MG63 (cell line): ENCODE measurements at regions not wholly inside any gene's neighbourhood (a gene's known extent, or its start where the extent isn't known, plus 50 kb on each side); places are given as distances from the start of the nearest gene placed in this dataset.
A peak's percentile ranks its signal among the peaks of the same experiment; 100 is the strongest.
"Not testable (repeated sequence)": the region's sequence is repeated elsewhere in the genome, so short reads cannot be mapped to it uniquely, and the experiment has no call there.

Experiments
- DNase-seq: peaks from one replicate; pipeline ENCODE4 v3.0.0-alpha.2; 2020
- H3K27me3 ChIP-seq: fragments of 250-450 bp; sonication (Bioruptor Pico); 2 replicates; pipeline ENCODE4 v1.5.1; 2020; ENCODE audit warnings: mild to moderate bottlenecking, moderate library complexity
- H3K36me3 ChIP-seq: fragments of 250-450 bp; sonication (Bioruptor Pico); 2 replicates; pipeline ENCODE4 v1.5.1; 2020; ENCODE audit warnings: mild to moderate bottlenecking, moderate library complexity
- H3K4me3 ChIP-seq: fragments of 250-450 bp; sonication (Bioruptor Pico); 2 replicates; pipeline ENCODE4 v1.5.1; 2020; ENCODE audit warnings: mild to moderate bottlenecking, moderate library complexity
- H3K9me3 ChIP-seq: fragments of 250-450 bp; sonication (Bioruptor Pico); 2 replicates; pipeline ENCODE4 v1.5.1; 2020; ENCODE audit warnings: mild to moderate bottlenecking, moderate library complexity

GRCh38 chr4:53855581-53856250 lies 208.7 kb downstream of the CHIC2 start:
- Histone ChIP-seq H3K9me3 (peaks cover 31% of the 10 kb centered on the region), H3K4me3 (no peak overlapping the region), H3K36me3 (no peaks in the 10 kb centered on the region), H3K27me3 (no peaks in the 10 kb centered on the region)
- DNase-seq, result peak; percentile 84

GRCh38 chr4:53854991-53855568 lies 209.3 kb downstream of the CHIC2 start:
- H3K4me3 ChIP-seq, result no peak overlapping the region
- H3K9me3 ChIP-seq, result peaks cover 24% of the 10 kb centered on the region
- no peaks in the 10 kb centered on the region for H3K27me3 ChIP-seq
- peak; percentile 76 for DNase-seq
- H3K36me3 ChIP-seq, result no peaks in the 10 kb centered on the region

- Histone ChIP-seq H3K4me3 (no peak overlapping the region), H3K9me3 (no peaks in the 10 kb centered on the region; the same call in 1 of the 2 replicates), H3K27me3 (no peaks in the 10 kb centered on the region), H3K36me3 (no peaks in the 10 kb centered on the region)
- DNase-seq, result no peak
Measured at GRCh38 chr4:53852343-53852742, 212.1 kb downstream of the CHIC2 start.

GRCh38 chr4:53847965-53848364 lies 216.4 kb downstream of the CHIC2 start:
- H3K36me3 ChIP-seq, result no peaks in the 10 kb centered on the region
- no peaks in the 10 kb centered on the region for H3K27me3 ChIP-seq
- no peak for DNase-seq
- H3K9me3 ChIP-seq, result no peaks in the 10 kb centered on the region
- H3K4me3 ChIP-seq, result no peak overlapping the region

- no peak overlapping the region for H3K4me3 ChIP-seq
- DNase-seq, result no peak
- no peaks in the 10 kb centered on the region for H3K36me3 ChIP-seq
- peaks cover 4% of the 10 kb centered on the region; the same call in 1 of the 2 replicates for H3K9me3 ChIP-seq
- H3K27me3 ChIP-seq, result no peaks in the 10 kb centered on the region
Measured at GRCh38 chr4:53844551-53844950, 219.9 kb downstream of the CHIC2 start.

GRCh38 chr4:53844133-53844532 lies 220.3 kb downstream of the CHIC2 start:
- Histone ChIP-seq H3K36me3 (no peaks in the 10 kb centered on the region), H3K9me3 (peaks cover 4% of the 10 kb centered on the region), H3K27me3 (no peaks in the 10 kb centered on the region), H3K4me3 (no peak overlapping the region)
- no peak for DNase-seq

GRCh38 chr4:53841711-53842110 lies 222.7 kb downstream of the CHIC2 start:
- DNase-seq, result no peak
- Histone ChIP-seq H3K27me3 (no peaks in the 10 kb centered on the region), H3K36me3 (no peaks in the 10 kb centered on the region), H3K4me3 (no peak overlapping the region), H3K9me3 (peaks cover 9% of the 10 kb centered on the region)

GRCh38 chr4:53840643-53841042 lies 223.8 kb downstream of the CHIC2 start:
- Histone ChIP-seq H3K9me3 (peaks cover 9% of the 10 kb centered on the region), H3K4me3 (no peak overlapping the region), H3K36me3 (no peaks in the 10 kb centered on the region), H3K27me3 (no peaks in the 10 kb centered on the region)
- DNase-seq, result no peak

GRCh38 chr4:53833302-53834003 lies 231.0 kb downstream of the CHIC2 start:
- not testable (repeated sequence) for H3K36me3 ChIP-seq, DNase-seq, H3K4me3 ChIP-seq, H3K27me3 ChIP-seq
- peaks cover 53% of the 10 kb centered on the region for H3K9me3 ChIP-seq

GRCh38 chr4:53832549-53832948 lies 231.9 kb downstream of the CHIC2 start:
- no peak for DNase-seq
- Histone ChIP-seq H3K4me3 (no peak overlapping the region), H3K9me3 (peaks cover 58% of the 10 kb centered on the region), H3K36me3 (no peaks in the 10 kb centered on the region), H3K27me3 (no peaks in the 10 kb centered on the region)

GRCh38 chr4:53830511-53830910 lies 233.9 kb downstream of the CHIC2 start:
- H3K27me3 ChIP-seq, result no peaks in the 10 kb centered on the region
- H3K4me3 ChIP-seq, result no peak overlapping the region
- peaks cover 58% of the 10 kb centered on the region for H3K9me3 ChIP-seq
- no peak for DNase-seq
- H3K36me3 ChIP-seq, result no peaks in the 10 kb centered on the region

- no peak for DNase-seq
- no peaks in the 10 kb centered on the region for H3K27me3 ChIP-seq
- H3K9me3 ChIP-seq, result peaks cover 5% of the 10 kb centered on the region; the same call in 1 of the 2 replicates
- no peaks in the 10 kb centered on the region for H3K36me3 ChIP-seq
- no peak overlapping the region for H3K4me3 ChIP-seq
Measured at GRCh38 chr4:53821179-53821851, 230.0 kb upstream of the LNX1 start.

- DNase-seq, result no peak
- H3K9me3 ChIP-seq, result no peaks in the 10 kb centered on the region
- H3K27me3 ChIP-seq, result no peaks in the 10 kb centered on the region
- no peak overlapping the region for H3K4me3 ChIP-seq
- no peaks in the 10 kb centered on the region for H3K36me3 ChIP-seq
Measured at GRCh38 chr4:53818104-53818503, 226.8 kb upstream of the LNX1 start.

GRCh38 chr4:53816561-53816960 lies 225.3 kb upstream of the LNX1 start:
- Histone ChIP-seq H3K27me3 (no peaks in the 10 kb centered on the region), H3K9me3 (no peaks in the 10 kb centered on the region), H3K36me3 (no peaks in the 10 kb centered on the region), H3K4me3 (no peak overlapping the region)
- no peak for DNase-seq

- H3K4me3 ChIP-seq, result no peak overlapping the region
- H3K9me3 ChIP-seq, result no peaks in the 10 kb centered on the region
- H3K27me3 ChIP-seq, result no peaks in the 10 kb centered on the region
- no peaks in the 10 kb centered on the region for H3K36me3 ChIP-seq
- no peak for DNase-seq
Measured at GRCh38 chr4:53815281-53815680, 224.0 kb upstream of the LNX1 start.

- H3K9me3 ChIP-seq, result no peaks in the 10 kb centered on the region
- no peak for DNase-seq
- H3K27me3 ChIP-seq, result no peaks in the 10 kb centered on the region
- no peaks in the 10 kb centered on the region for H3K36me3 ChIP-seq
- no peak overlapping the region for H3K4me3 ChIP-seq
Measured at GRCh38 chr4:53813998-53814397, 222.7 kb upstream of the LNX1 start.

- Histone ChIP-seq H3K9me3 (no peaks in the 10 kb centered on the region), H3K36me3 (no peaks in the 10 kb centered on the region), H3K4me3 (no peak overlapping the region), H3K27me3 (no peaks in the 10 kb centered on the region)
- no peak for DNase-seq
Measured at GRCh38 chr4:53810643-53811042, 219.4 kb upstream of the LNX1 start.
